Transverse colon (tissue), 4 donors: ENCODE measurements at regions not wholly inside any gene's neighbourhood (a gene's known extent, or its start where the extent isn't known, plus 50 kb on each side); places are given as distances from the start of the nearest gene placed in this dataset.
"Not testable (repeated sequence)": the region's sequence is repeated elsewhere in the genome, so short reads cannot be mapped to it uniquely, and the experiment has no call there.

ENCODE experiments used
- POLR2A ChIP-seq: fragments of 450-650 bp; IDR thresholded peaks from one replicate; pipeline ENCODE4 v1.6.1; 2016; ENCODE audit warnings: antibody characterized with exemption, mild to moderate bottlenecking, moderate library complexity
- POLR2AphosphoS5 ChIP-seq, 3 donors: sonication (generic); formaldehyde crosslinking; IDR thresholded peaks; one replicate each; pipeline ENCODE4 v1.6.1; 2016; ENCODE audit warnings: antibody characterized with exemption in 3 of 3
- TF ChIP-seq, protein P1 (sequence below), 5 experiments: fragments of 200-600 bp in 3 of 5; fragments of 450-650 bp in 2 of 5; sonication (generic) in 3 of 5; IDR thresholded peaks; 1 replicate in 2 of 5; 2 replicates in 3 of 5; pipeline ENCODE4 v1.5.1; 2016 to 2017; ENCODE audit warnings: antibody characterized with exemption in 5 of 5, inconsistent platforms in 3 of 5, mild to moderate bottlenecking in 2 of 5, moderate library complexity in 1 of 5

DNA sequence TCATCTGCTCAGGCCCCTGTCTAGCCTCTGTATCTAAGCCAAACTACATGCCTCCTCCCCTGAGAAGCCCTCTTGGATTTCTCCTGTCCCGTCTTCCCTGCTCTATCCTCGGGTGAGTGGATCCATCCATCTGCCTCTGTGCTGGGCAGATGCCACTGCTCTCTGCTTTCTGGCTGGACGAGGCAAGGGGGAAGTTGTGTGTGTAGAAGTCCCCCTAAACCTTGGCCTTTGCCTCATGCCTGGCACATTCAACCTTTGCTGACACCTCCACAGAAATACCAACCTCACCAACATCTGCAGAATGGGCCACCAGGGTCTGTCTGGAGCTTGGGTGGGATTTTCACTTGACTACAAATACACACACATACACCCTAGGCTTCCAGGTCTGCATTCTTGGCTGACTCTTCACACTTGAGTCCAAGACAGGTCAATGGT, 176.2 kb upstream of the TPTE start:
- TF ChIP-seq, protein P1, sequence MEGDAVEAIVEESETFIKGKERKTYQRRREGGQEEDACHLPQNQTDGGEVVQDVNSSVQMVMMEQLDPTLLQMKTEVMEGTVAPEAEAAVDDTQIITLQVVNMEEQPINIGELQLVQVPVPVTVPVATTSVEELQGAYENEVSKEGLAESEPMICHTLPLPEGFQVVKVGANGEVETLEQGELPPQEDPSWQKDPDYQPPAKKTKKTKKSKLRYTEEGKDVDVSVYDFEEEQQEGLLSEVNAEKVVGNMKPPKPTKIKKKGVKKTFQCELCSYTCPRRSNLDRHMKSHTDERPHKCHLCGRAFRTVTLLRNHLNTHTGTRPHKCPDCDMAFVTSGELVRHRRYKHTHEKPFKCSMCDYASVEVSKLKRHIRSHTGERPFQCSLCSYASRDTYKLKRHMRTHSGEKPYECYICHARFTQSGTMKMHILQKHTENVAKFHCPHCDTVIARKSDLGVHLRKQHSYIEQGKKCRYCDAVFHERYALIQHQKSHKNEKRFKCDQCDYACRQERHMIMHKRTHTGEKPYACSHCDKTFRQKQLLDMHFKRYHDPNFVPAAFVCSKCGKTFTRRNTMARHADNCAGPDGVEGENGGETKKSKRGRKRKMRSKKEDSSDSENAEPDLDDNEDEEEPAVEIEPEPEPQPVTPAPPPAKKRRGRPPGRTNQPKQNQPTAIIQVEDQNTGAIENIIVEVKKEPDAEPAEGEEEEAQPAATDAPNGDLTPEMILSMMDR (IDR thresholded peaks at IDR 0.05): not testable (repeated sequence)
- not testable (repeated sequence) for TF ChIP-seq POLR2AphosphoS5 (IDR thresholded peaks at IDR 0.05); POLR2A
